GM18951 (cell line): ENCODE measurements at regions not wholly inside any gene's neighbourhood (a gene's known extent, or its start where the extent isn't known, plus 50 kb on each side); places are given as distances from the start of the nearest gene placed in this dataset.
"Not testable (repeated sequence)": the region's sequence is repeated elsewhere in the genome, so short reads cannot be mapped to it uniquely, and the experiment has no call there.

Experiments
- POLR2A ChIP-seq: IDR thresholded peaks from 4 replicates; pipeline ENCODE4 v1.6.1; 2011; ENCODE audit warnings: mild to moderate bottlenecking; ENCODE audit not compliant: insufficient read length, insufficient read depth; ENCODE audit errors: extremely low read depth
- in situ Hi-C: fragments of 300-500 bp; cut with MboI; formaldehyde crosslinking; loops from one replicate; pipeline ENCODE4 v1.12.0; 2022; ENCODE audit warnings: low sequenced_read_pairs, mixed read lengths, inconsistent platforms; ENCODE audit not compliant: unreplicated experiment

GRCh38 chr21:35982717-35983116 is 77.6 kb downstream of the SETD4 start:
- in situ Hi-C loops = no loop called here
- TF ChIP-seq POLR2A = no peak

- no peak for TF ChIP-seq POLR2A
- in situ Hi-C loops = no loop called here
These were observed 78.7 kb downstream of the SETD4 start for GRCh38 chr21:35981514-35982070.

GRCh38 chr21:35980821-35981220 is 79.5 kb downstream of the SETD4 start:
- TF ChIP-seq POLR2A = no peak
- in situ Hi-C loops = no loop called here

GRCh38 chr21:35977860-35978259 is 82.5 kb downstream of the SETD4 start:
- in situ Hi-C loops = not testable (repeated sequence)

GRCh38 chr21:35976929-35977328 is 83.4 kb downstream of the SETD4 start:
- no peak for TF ChIP-seq POLR2A
- in situ Hi-C loops = no loop called here

- in situ Hi-C loops = no loop called here
- TF ChIP-seq POLR2A = no peak
These were observed 83.8 kb downstream of the SETD4 start for GRCh38 chr21:35976481-35976880.

- in situ Hi-C loops = no loop called here
- no peak for TF ChIP-seq POLR2A
These were observed 85.6 kb downstream of the SETD4 start for GRCh38 chr21:35974775-35975174.

- in situ Hi-C loops = no loop called here
- no peak for TF ChIP-seq POLR2A
These were observed 88.5 kb downstream of the SETD4 start for GRCh38 chr21:35971824-35972223.

GRCh38 chr21:35969281-35969680 is 91.0 kb downstream of the SETD4 start:
- no peak for TF ChIP-seq POLR2A
- in situ Hi-C loops = no loop called here

GRCh38 chr21:35968564-35968963 is 91.8 kb downstream of the SETD4 start:
- in situ Hi-C loops = no loop called here
- no peak for TF ChIP-seq POLR2A

GRCh38 chr21:35965699-35966098 is 94.6 kb downstream of the SETD4 start:
- in situ Hi-C loops = no loop called here
- no peak for TF ChIP-seq POLR2A

- in situ Hi-C loops = no loop called here
- no peak for TF ChIP-seq POLR2A
These were observed 96.3 kb downstream of the SETD4 start for GRCh38 chr21:35963920-35964451.

- in situ Hi-C loops = no loop called here
These were observed 97.4 kb downstream of the SETD4 start for GRCh38 chr21:35962917-35963316.

GRCh38 chr21:35954066-35954465 is 106.3 kb downstream of the SETD4 start:
- no peak for TF ChIP-seq POLR2A
- in situ Hi-C loops = no loop called here

More at GRCh38 chr21:35962917-35963316, 97.4 kb downstream of the SETD4 start:
- no peak for TF ChIP-seq POLR2A

- TF ChIP-seq POLR2A = no peak
- in situ Hi-C loops = no loop called here
These were observed 106.7 kb downstream of the SETD4 start for GRCh38 chr21:35953597-35953996.
